Ishikawa (cell line): ENCODE measurements at regions not wholly inside any gene's neighbourhood (a gene's known extent, or its start where the extent isn't known, plus 50 kb on each side); places are given as distances from the start of the nearest gene placed in this dataset.

Source experiments
- CEBPB ChIP-seq: IDR thresholded peaks from 2 replicates; pipeline ENCODE4 v1.6.1; 2012
- EGR1 ChIP-seq: IDR thresholded peaks from 2 replicates; pipeline ENCODE4 v1.6.1; 2012
- FOXM1 ChIP-seq: IDR thresholded peaks from 2 replicates; pipeline ENCODE4 v1.6.1; 2012; ENCODE audit warnings: low read depth, borderline replicate concordance
- REST ChIP-seq: IDR thresholded peaks from 2 replicates; pipeline ENCODE4 v1.6.1; 2012; ENCODE audit warnings: low read depth, mild to moderate bottlenecking
- TCF12 ChIP-seq: IDR thresholded peaks from 2 replicates; pipeline ENCODE4 v1.6.1; 2012; ENCODE audit warnings: low read depth
- USF1 ChIP-seq: IDR thresholded peaks from 2 replicates; pipeline ENCODE4 v1.6.1; 2012
- YY1 ChIP-seq: IDR thresholded peaks from 2 replicates; pipeline ENCODE4 v1.6.1; 2012; ENCODE audit warnings: low read depth

DNA sequence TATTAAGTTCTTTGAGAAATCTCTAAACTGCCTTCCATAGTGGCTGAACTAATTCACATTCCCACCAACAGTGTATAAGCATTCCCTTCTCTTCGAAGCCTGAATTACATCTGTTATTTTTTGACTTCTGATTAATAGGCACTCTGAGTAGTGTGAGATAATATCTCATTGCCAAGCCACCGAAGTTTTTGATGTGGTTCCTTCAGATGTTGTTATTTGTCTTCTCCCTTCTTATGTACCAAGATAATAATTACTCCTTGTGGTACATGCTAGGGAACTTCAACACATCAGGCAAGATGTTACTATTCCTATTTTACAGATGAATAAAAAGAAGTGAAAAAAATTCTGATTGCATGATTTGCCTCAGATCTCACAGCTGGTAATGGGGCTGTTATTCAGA lies 70.9 kb downstream of the KCTD12 start:
- TF ChIP-seq TCF12 = no peak
- no peak for TF ChIP-seq USF1
- no peak for TF ChIP-seq YY1
- TF ChIP-seq EGR1 = no peak
- TF ChIP-seq REST = no peak
- no peak for TF ChIP-seq CEBPB
- TF ChIP-seq FOXM1 = no peak
